ENCODE measurements at regions not wholly inside any gene's neighbourhood (a gene's known extent, or its start where the extent isn't known, plus 50 kb on each side); places are given as distances from the start of the nearest gene placed in this dataset.
A peak's percentile ranks its signal among the peaks of the same experiment; 100 is the strongest.

- Mint-ChIP-seq H3K9me3 (peaks cover 0 to 19% (median 4%) of the 10 kb centered on the region in 7 donors), H3K4me1 (no peaks in the 10 kb centered on the region), H3K36me3 (peaks cover 0 to 4% of the 10 kb centered on the region in 2 donors), H3K27me3 (peaks cover 10 to 19% (median 17%) of the 10 kb centered on the region in 3 donors), H3K27ac (no peak overlapping the region), H3K4me3 (no peak overlapping the region)
- no peak for ATAC-seq (ENCODE audit: low read depth in 2 of 2)
- no peak for DNase-seq
These were observed 244.1 kb upstream of the RHOBTB1 start for GRCh38 chr10:61188101-61188500.

GRCh38 chr10:61187601-61188000 is 243.6 kb upstream of the RHOBTB1 start:
- H3K36me3 Mint-ChIP-seq: no peaks in the 10 kb centered on the region
- no peak for ATAC-seq (ENCODE audit: low read depth in 2 of 2)
- H3K4me1 Mint-ChIP-seq: no peaks in the 10 kb centered on the region
- no peak for DNase-seq
- no peak overlapping the region for H3K4me3 Mint-ChIP-seq
- H3K9me3 Mint-ChIP-seq: peaks cover 0 to 14% (median 0%) of the 10 kb centered on the region in 7 donors
- H3K27me3 Mint-ChIP-seq: peaks cover 10 to 17% (median 14%) of the 10 kb centered on the region in 3 donors
- no peak overlapping the region for H3K27ac Mint-ChIP-seq

GRCh38 chr10:61186408-61186807 is 242.4 kb upstream of the RHOBTB1 start:
- Mint-ChIP-seq H3K9me3 (peaks cover 0 to 2% (median 0%) of the 10 kb centered on the region in 7 donors), H3K27me3 (peaks cover 5 to 14% (median 12%) of the 10 kb centered on the region in 3 donors), H3K4me3 (no peak overlapping the region), H3K4me1 (no peaks in the 10 kb centered on the region), H3K36me3 (no peaks in the 10 kb centered on the region), H3K27ac (no peak overlapping the region)
- ATAC-seq (ENCODE audit: low read depth in 2 of 2) (no peak), DNase-seq (no peak)

- no peak for ATAC-seq (ENCODE audit: low read depth in 2 of 2)
- Mint-ChIP-seq H3K4me3 (no peak overlapping the region), H3K9me3 (peaks cover 0 to 2% (median 0%) of the 10 kb centered on the region in 7 donors), H3K4me1 (no peaks in the 10 kb centered on the region), H3K27me3 (peaks cover 14 to 17% (median 14%) of the 10 kb centered on the region in 3 donors), H3K36me3 (no peaks in the 10 kb centered on the region), H3K27ac (no peak overlapping the region)
- no peak for DNase-seq
These were observed 240.4 kb upstream of the RHOBTB1 start for GRCh38 chr10:61184429-61184828.

- Mint-ChIP-seq H3K9me3 (peaks cover 0 to 2% (median 0%) of the 10 kb centered on the region in 7 donors), H3K27ac (no peak overlapping the region), H3K4me1 (no peaks in the 10 kb centered on the region), H3K4me3 (no peak overlapping the region), H3K27me3 (peaks cover 14 to 17% (median 14%) of the 10 kb centered on the region in 3 donors), H3K36me3 (no peaks in the 10 kb centered on the region)
- DNase-seq: no peak
- ATAC-seq (ENCODE audit: low read depth in 2 of 2): no peak
These were observed 240.0 kb upstream of the RHOBTB1 start for GRCh38 chr10:61183967-61184366.

GRCh38 chr10:61181832-61182231 is 237.8 kb upstream of the RHOBTB1 start:
- Mint-ChIP-seq H3K36me3 (no peaks in the 10 kb centered on the region), H3K9me3 (peaks cover 0 to 2% (median 0%) of the 10 kb centered on the region in 7 donors), H3K27ac (no peak overlapping the region), H3K4me1 (no peaks in the 10 kb centered on the region), H3K4me3 (no peak overlapping the region), H3K27me3 (peaks cover 13 to 14% (median 14%) of the 10 kb centered on the region in 3 donors)
- DNase-seq (no peak), ATAC-seq (ENCODE audit: low read depth in 2 of 2) (no peak)

GRCh38 chr10:61179771-61180170 is 235.8 kb upstream of the RHOBTB1 start:
- ATAC-seq (ENCODE audit: low read depth in 2 of 2): no peak
- Mint-ChIP-seq H3K27me3 (peaks cover 8 to 13% (median 8%) of the 10 kb centered on the region in 3 donors), H3K9me3 (peaks cover 0 to 2% (median 0%) of the 10 kb centered on the region in 7 donors), H3K4me1 (no peaks in the 10 kb centered on the region), H3K36me3 (no peaks in the 10 kb centered on the region), H3K4me3 (no peak overlapping the region), H3K27ac (no peak overlapping the region)
- DNase-seq: no peak

- no peaks in the 10 kb centered on the region for H3K9me3 Mint-ChIP-seq
These were observed 232.4 kb upstream of the RHOBTB1 start for GRCh38 chr10:61176424-61176823.

GRCh38 chr10:61175316-61175715 is 231.3 kb upstream of the RHOBTB1 start:
- Mint-ChIP-seq H3K27ac (peak overlapping the region in 1 of 6 donors; percentile 15), H3K9me3 (no peaks in the 10 kb centered on the region), H3K36me3 (no peaks in the 10 kb centered on the region), H3K4me3 (no peak overlapping the region), H3K4me1 (no peaks in the 10 kb centered on the region), H3K27me3 (peaks cover 5 to 8% (median 6%) of the 10 kb centered on the region in 3 donors)
- ATAC-seq (ENCODE audit: low read depth in 2 of 2) (no peak), DNase-seq (no peak)

More at GRCh38 chr10:61176424-61176823, 232.4 kb upstream of the RHOBTB1 start:
- Mint-ChIP-seq H3K4me1 (no peaks in the 10 kb centered on the region), H3K27ac (no peak overlapping the region), H3K36me3 (no peaks in the 10 kb centered on the region), H3K27me3 (peaks cover 6 to 13% (median 8%) of the 10 kb centered on the region in 3 donors), H3K4me3 (no peak overlapping the region)
- DNase-seq (no peak), ATAC-seq (ENCODE audit: low read depth in 2 of 2) (no peak)

- Mint-ChIP-seq H3K27ac (no peak overlapping the region), H3K4me1 (no peaks in the 10 kb centered on the region)
These were observed 229.5 kb upstream of the RHOBTB1 start for GRCh38 chr10:61173450-61173849.

GRCh38 chr10:61172182-61172926 is 228.4 kb upstream of the RHOBTB1 start:
- no peaks in the 10 kb centered on the region for H3K4me1 Mint-ChIP-seq
- H3K36me3 Mint-ChIP-seq: peaks cover 4 to 9% of the 10 kb centered on the region in 2 donors
- peaks cover 0 to 6% (median 4%) of the 10 kb centered on the region in 3 donors for H3K27me3 Mint-ChIP-seq
- no peak for ATAC-seq (ENCODE audit: low read depth in 2 of 2)
- no peak overlapping the region for H3K27ac Mint-ChIP-seq
- DNase-seq: no peak
- no peak overlapping the region for H3K4me3 Mint-ChIP-seq
- H3K9me3 Mint-ChIP-seq: peaks cover 0 to 16% (median 5%) of the 10 kb centered on the region in 7 donors

More at GRCh38 chr10:61173450-61173849, 229.5 kb upstream of the RHOBTB1 start:
- peaks cover 0 to 6% (median 4%) of the 10 kb centered on the region in 3 donors for H3K27me3 Mint-ChIP-seq
- no peaks in the 10 kb centered on the region for H3K36me3 Mint-ChIP-seq
- H3K9me3 Mint-ChIP-seq: peaks cover 0 to 5% (median 0%) of the 10 kb centered on the region in 7 donors
- no peak for ATAC-seq (ENCODE audit: low read depth in 2 of 2)
- H3K4me3 Mint-ChIP-seq: no peak overlapping the region
- DNase-seq: no peak

- ATAC-seq (ENCODE audit: low read depth in 2 of 2): no peak
- peaks cover 4 to 9% of the 10 kb centered on the region in 2 donors for H3K36me3 Mint-ChIP-seq
- DNase-seq: no peak
- peaks cover 0 to 17% (median 5%) of the 10 kb centered on the region in 7 donors for H3K9me3 Mint-ChIP-seq
- peaks cover 0 to 6% (median 4%) of the 10 kb centered on the region in 3 donors for H3K27me3 Mint-ChIP-seq
- no peaks in the 10 kb centered on the region for H3K4me1 Mint-ChIP-seq
- no peak overlapping the region for H3K27ac Mint-ChIP-seq
- H3K4me3 Mint-ChIP-seq: no peak overlapping the region
These were observed 226.6 kb upstream of the RHOBTB1 start for GRCh38 chr10:61170594-61170993.

GRCh38 chr10:61169294-61169693 is 225.3 kb upstream of the RHOBTB1 start:
- ATAC-seq (ENCODE audit: low read depth in 2 of 2) (no peak), DNase-seq (no peak)
- no peaks in the 10 kb centered on the region for H3K4me1 Mint-ChIP-seq
- no peak overlapping the region for H3K4me3 Mint-ChIP-seq
- H3K9me3 Mint-ChIP-seq: peaks cover 0 to 17% (median 5%) of the 10 kb centered on the region in 7 donors
- peaks cover 4 to 9% of the 10 kb centered on the region in 2 donors for H3K36me3 Mint-ChIP-seq
- no peak overlapping the region for H3K27ac Mint-ChIP-seq
- H3K27me3 Mint-ChIP-seq: peaks cover 0 to 6% (median 4%) of the 10 kb centered on the region in 3 donors

GRCh38 chr10:61166489-61166888 is 222.5 kb upstream of the RHOBTB1 start:
- no peak overlapping the region for H3K27ac Mint-ChIP-seq
- peaks cover 0 to 14% (median 8%) of the 10 kb centered on the region in 3 donors for H3K27me3 Mint-ChIP-seq
- no peak for ATAC-seq (ENCODE audit: low read depth in 2 of 2)
- H3K4me1 Mint-ChIP-seq: no peaks in the 10 kb centered on the region
- DNase-seq: no peak
- H3K4me3 Mint-ChIP-seq: no peak overlapping the region
- H3K36me3 Mint-ChIP-seq: peaks cover 4 to 9% of the 10 kb centered on the region in 2 donors
- peaks cover 0 to 17% (median 5%) of the 10 kb centered on the region in 7 donors for H3K9me3 Mint-ChIP-seq
